M059J (cell line): ENCODE measurements at regions not wholly inside any gene's neighbourhood (a gene's known extent, or its start where the extent isn't known, plus 50 kb on each side); places are given as distances from the start of the nearest gene placed in this dataset.
"Not testable (repeated sequence)": the region's sequence is repeated elsewhere in the genome, so short reads cannot be mapped to it uniquely, and the experiment has no call there.

Experiments used
- DNase-seq: peaks from one replicate; pipeline ENCODE4 v3.0.0-alpha.2; 2012; ENCODE audit warnings: low read depth

DNA sequence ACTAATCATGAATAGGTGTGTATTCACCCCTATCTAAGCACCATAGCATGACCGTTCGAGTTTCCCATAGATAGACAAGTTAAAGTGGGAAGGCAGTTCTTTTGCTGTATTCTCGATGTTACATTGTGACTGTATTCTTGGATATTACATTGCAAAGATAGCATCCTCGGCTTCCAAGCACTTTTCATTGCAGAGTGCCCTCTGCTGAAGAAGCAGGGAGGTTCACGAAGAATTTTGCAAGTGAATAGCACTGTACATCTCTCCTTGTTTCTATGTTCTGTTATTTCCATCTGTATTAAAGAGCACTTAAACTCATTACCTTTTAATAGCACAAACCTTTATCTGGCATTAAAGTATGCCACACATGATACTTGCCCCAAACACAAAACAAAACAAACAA lies 426.7 kb upstream of the ARX start:
- no peak for DNase-seq

DNA sequence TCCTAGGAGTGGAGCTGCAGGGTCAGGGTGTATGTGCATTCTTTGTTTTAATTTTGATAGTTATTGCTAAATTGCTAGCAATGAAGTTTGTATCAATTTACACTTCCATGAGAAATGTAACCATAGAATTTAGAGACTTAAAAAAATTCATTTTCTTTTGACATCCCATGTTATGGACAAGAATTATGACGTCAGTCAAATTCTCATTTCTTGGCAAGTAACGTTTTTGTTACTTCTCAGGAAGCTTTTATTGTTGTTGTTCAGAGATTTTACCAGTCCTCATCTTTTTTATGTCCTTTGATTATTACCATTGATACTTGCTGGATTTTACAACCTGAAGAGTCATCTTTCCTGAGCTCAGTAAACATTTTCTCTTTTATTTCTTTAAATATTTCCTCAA lies 417.5 kb upstream of the ARX start:
- no peak for DNase-seq

DNA sequence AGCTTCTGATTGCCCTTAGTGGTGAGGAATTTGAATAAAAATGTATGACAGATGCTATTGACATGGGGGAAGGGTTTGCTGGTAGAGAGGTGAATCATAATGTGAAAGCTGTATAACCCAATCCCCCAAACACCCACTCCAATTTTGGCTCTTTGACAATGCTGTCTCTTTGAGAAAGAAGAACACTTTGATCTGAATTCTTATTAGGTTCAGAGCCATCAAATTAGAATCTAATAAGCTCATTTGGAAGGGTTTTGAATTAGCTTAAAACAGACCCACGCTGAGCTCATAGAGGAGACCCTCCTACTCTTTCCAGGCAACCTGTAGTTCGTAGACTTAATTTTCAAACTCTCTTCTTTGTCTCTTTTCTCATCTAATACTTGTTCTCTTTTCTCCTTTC lies 416.6 kb upstream of the ARX start:
- DNase-seq, result no peak

DNA sequence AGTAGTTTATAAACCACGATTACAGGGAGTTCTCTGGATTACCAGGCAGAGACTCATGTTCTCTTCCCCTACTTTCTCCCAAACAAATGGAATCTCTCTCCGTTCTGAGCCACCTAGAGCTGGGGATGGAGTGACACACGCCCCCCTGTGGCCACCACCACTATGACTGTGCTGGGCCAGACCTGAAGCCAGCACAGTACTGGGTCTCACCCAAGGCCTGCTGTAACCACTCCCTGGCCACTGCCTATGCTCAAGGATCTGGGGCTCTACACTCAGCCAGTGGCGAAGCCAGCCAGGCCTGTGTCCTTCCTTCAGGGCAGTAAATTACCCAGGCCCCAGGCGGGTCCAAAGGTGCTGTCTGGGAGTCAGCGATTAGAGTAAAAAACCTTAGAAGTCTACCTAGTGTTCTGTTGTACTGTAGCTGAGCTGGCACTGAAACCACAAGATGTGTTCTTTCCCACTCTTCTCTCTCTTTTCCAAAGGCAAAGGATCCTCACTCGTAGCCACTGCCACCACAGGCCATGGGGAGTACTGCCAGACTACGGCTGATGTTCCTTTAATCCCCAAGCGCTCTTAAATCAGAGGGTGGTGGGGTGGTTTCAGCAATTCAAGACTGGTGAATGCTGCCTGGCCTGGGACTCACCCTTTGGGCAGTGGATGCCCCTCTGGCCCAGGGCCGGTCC lies 412.2 kb upstream of the ARX start:
- no peak for DNase-seq

DNA sequence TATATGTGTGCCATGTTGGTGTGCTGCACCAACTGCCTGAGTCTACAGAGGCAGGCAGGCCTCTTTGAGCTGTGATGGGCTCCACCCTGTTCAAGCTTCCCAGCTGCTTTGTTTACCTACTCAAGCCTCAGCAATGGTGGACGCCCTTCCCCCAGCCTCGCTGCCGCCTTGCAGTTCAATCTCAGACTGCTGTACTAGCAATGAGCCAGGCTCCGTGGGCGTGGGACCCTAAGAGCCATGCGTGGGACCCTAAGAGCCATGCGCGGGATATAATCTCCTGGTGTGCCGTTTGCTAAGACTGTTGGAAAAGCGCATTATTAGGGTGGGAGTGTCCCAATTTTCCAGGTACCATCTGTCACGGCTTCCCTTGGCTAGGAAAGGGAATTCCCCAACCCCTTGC lies 388.4 kb upstream of the ARX start:
- DNase-seq, result not testable (repeated sequence)

DNA sequence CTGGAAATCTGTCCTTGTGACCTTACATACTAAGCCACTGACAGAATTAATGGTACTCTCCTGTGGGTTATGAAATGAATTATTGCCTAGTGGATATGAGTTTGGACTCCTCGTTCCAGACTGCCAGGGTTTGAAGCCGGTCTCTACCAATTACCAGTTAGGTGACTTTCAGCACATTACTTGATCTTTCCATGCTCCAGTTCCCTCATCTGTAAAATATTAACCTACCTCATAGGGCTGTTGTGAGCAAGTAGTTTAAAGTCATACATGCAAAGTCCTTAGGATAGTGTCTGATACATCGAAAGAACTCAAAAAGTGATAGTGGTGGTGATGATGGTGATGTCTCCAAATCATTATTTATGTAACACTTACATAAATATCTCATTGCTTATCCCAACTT lies 373.5 kb upstream of the ARX start:
- DNase-seq, result no peak

DNA sequence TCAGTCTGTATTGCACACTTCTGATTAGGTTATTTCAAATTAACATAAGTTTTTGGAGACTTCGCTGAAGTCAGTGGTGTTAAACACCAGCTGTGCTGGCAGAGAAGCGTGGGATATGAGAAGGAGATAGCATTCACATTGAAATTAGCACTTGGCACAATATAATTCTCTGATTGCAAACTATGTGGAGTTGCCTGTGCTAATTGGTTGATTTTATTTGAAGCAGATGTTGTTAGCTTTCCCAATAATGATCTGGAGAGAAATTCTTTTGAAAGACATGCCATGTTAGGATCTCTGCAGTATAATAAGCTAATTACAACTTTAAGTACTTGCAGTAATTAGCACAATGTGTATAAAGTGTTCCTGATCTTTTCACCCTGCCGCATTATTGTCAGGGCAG lies 367.4 kb upstream of the ARX start:
- no peak for DNase-seq

DNA sequence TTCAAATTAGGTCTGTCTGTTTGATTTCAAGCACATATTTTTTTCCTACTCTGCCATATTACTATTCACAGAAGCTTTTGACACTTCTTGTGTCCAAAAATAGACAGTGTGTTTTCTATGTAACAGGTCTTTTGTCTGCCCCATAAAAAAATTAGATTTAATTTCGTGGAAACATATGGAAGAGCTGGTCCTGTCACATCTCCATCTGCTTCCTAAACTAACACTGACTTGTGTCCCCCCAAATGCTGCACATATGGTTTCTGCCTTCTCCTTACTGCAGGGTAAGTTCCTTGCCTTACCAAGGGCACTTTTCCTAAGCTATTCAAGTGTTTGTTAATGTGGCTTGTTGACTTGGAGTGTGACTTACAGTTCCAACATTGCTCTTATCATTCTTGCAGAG lies 340.7 kb upstream of the ARX start:
- DNase-seq, result no peak

DNA sequence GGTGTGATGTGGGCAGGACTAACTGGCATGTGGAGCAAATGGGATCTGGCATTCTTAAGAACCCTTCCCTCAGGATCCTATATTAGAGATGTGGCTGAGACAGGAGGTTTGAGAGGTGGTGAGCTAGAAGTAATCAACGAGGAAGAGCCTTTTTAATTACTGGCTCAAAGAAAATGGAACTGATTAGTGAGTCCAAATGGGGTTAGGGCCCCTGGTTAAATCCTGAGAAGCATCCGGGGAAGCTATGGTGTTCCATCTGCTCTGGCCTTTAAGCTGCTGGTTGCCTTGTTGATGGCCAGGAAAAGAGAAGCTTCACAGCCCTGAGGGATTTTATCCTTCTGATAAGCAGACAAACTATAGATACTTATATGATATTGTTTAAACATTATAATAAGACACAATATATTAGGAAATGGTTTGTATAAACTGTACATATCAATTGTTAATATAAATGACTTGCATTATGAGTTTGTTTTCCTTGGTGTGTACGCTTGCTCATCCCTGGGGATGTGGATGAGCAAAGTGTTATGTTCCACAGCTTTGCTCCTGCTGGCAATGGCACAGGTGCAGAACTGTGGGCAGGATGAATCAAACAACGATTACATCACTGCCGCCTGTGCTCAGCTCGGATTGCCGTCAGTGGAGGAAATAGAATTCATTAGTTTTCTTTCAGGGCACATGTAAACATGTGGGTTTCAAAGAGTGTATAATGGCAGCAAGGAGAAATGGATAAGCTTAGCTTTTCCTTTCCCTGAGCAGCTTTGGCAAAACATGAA lies 328.6 kb upstream of the ARX start:
- no peak for DNase-seq

DNA sequence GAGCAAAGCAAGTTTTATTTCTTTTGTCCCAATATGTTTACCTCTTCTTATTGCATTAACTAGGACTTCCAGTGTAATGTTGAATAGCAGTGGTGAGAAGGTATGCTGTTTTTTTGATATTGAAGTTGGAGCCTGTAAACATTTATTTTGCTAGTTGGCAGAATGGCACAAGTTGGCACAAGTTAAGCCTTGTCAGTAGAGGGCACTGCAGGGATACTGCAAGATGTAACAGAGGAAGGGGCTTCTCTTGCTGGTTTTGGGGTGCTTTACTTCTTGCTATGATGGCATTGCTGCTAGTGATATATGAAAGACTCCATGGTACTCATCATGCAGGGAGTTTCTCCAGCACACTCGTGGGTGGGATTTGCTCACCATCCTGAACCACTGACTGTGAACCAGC lies 327.3 kb upstream of the ARX start:
- no peak for DNase-seq

DNA sequence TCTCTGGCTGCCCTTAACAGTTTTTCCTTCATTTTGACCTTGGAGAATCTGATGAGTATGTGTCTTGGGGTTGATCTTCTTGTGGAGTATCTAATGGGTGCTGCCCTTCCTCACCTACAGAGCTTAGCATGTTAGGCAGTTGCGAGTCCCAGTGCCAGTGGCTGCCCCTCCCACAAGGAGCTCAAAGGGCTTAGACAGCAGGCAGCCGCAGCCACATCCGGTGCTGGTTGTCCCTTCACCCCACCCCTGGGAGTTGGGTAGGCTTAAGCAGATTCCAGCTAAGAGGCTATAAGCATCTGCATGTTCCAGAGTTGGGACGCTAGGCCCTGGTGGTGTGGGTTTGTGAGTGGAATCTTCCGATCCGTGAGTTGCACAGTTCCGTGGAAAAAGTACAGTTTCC lies 322.1 kb upstream of the ARX start:
- DNase-seq, result no peak

DNA sequence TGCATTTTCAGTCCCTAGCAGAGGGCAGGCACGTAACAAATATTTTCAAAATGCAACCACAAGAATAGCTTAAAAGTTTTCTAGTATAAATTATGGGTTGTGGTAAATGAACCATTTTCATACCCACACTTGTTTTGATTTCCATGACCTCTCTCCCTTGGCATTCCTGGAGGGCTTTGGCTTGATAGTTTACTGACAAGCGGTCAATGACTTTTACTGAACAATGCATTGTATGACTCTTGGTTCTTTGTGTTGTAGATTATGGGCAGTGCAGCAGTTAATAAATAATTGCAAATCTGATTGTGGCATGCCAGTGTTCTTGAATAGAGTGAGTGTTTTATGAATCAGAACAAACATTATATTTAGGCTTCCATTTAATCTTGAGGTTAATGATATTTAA lies 285.2 kb upstream of the ARX start:
- no peak for DNase-seq

DNA sequence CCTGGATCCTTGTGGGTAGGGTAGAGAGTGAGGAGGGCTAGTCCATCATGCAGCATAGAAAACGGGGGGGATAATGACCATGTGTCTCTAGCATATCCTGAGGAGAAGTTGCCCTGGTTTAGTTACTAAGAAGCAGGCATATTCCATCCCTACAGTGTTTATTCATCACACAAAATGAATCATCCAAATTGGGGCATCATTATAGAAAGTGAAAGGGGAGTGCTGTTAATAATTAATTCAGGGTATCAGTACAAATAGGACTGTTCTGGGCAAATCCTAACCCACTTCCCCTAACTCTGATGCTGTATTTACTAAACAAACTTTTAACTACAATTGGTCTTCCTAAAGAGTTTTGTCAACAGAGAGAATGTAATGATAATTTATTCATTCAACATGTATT lies 281.1 kb upstream of the ARX start:
- DNase-seq, result no peak

DNA sequence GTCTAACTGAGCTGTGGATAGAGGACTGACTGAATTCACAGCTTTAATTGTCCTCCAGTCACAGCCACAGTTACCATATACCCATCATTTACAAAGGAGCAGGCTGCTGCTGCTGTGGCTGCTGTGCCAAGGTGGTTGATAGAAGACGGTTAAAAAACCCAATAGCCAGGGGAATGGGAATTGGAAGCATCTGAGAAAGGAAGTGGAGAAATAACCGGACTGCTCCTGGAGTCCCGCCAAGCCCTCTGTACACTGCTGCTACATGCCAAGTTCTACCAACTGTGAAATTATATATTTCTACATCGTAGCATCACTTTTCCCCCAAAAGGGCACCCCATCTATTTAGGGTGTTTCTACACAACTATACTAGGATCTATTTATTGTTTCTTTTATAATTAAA lies 279.7 kb upstream of the ARX start:
- DNase-seq, result no peak

DNA sequence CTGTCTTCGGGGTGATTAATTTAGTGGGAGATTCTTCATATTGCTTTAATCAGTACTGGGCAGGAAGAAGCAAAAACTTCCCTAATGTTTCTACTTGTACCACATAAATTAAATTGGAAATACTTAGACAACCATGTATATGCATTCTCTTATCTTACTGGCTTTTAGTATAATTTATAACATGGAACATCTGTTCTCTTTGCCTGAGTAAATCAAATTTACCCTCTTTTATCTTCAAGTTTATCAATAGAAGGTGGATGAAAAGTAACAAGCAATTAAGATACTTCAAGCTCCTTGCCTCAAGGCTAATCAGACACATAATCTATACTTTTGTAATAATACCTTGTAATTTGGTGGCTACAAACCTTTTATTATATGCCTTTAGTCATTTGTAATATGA lies 274.4 kb upstream of the ARX start:
- no peak for DNase-seq

DNA sequence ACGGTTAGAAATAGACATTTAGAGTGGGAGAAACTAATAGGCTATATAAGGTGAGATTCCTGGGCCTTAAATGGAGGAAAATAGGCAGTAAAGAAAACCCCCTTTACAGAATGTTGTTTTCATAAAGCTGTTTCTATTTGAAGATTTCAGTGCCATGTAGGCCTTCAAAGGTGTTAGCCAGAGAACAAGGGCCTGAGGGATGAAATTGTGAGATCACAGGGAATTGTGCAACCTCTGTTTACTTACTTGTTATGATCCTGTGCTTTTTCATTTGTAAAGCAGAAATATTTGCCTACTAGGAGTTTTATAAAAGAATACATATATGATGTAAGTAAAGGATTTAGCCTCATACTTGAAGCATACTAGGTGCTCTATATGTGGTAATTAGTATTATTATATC lies 272.9 kb upstream of the ARX start:
- no peak for DNase-seq

DNA sequence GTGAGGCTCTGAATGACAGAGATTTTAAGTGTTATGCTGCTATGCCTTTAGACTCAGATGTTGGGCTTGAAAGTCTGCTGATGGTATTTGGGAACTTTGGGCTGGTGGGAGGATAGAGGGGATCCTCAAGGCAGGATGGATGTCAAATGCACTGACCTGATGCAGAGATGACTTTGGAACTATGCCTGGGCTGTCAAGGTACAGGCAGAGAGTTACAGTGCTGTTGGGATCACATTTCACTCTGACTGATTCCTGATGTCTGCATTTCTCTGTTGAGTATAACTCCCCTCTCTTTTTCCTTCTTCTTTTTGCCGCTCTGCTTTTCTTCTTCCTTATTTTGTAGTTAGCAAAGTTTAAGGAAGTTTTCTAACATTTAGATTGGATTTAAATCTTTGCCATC lies 271.8 kb upstream of the ARX start:
- no peak for DNase-seq

DNA sequence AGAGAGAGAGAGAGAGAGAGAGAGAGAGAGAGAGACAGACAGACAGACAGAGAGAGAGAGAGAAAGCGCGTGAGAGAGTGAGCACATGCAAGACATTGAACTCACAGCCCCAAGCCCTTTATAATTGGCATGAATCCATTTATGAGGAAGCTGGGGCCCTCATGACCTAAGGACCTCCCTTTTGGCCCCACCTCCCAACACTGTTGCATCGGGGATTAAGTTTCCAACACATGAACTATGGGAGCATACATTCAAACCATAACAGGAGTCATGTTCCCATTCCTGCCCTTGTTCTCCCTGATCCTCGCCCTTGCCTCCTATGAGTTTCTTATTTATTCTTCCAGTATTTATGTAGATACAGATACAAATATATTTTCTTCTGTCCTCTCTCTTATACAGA lies 269.8 kb upstream of the ARX start:
- DNase-seq, result no peak

DNA sequence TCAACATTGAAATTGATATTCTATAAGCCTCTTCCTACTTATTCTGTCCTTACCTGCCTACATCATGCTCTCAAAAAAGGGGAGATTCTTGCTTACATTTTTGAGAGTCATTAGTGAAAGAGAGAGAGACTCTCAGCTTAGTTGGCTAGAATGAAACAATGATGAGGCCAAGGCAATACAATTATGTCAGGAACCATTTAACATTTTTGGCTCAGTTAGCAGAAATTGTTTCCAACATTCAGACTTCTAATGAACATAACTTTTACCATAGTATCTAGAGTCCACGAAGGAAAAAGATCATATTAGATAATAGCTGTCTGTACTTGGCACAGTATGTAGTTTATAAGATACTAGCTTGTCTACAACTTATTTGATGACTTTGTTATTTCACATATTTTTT lies 263.7 kb upstream of the ARX start:
- no peak for DNase-seq

DNA sequence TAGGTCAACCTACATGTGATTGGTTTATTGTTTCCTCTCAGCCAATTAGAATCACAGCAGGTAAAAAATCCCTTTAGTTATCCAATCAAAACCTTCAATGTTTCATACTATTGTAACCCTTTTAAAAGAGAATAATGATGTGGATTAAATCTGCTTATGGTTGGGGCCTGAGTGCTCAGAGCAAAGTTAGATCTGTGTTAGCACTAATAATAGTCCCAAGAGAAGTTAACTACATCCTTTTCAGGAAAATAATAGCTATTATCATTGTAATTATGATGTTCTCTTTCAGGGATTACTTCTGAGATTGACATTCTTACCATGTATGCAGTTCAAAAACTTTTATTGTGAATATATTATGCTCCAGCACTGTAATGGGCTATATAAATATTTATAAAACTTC lies 262.6 kb upstream of the ARX start:
- no peak for DNase-seq

DNA sequence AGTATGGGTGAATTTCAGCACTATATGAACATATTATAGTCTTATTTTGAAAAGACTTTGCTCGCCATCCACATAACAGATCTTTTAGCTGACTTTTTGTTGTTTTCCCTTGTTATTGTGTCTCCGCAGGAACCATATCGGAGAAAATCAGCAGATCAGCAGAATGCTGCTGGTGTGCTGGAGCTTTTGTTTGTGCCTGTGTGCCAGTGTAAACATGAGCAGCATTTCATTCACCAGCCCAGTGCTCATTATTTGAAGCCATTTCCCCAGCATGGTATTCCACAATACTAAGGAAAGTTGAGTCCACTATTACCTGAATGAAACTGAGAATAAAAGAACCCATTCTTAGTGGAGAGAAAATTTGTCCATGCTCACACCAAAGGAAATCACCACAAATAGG lies 261.8 kb upstream of the ARX start:
- DNase-seq, result no peak

DNA sequence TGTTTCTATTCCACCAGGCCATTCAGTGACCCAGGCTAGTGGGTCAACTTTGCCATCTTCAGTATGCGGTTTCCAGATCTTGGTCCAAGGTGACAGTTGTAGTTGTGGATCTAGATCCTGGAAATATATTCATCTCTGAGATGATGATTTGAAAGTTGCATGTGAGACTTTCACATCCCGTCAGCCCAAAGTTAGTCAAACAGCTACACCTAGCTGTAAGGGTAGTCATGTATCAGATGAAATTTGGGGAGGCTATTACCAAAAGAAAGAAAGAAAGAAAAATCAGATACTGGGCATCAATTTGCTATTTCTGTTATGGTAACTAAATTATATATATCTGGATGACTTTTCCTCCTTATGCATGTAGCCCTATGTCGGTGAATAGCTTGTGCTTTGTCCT lies 259.4 kb upstream of the ARX start:
- DNase-seq, result no peak

DNA sequence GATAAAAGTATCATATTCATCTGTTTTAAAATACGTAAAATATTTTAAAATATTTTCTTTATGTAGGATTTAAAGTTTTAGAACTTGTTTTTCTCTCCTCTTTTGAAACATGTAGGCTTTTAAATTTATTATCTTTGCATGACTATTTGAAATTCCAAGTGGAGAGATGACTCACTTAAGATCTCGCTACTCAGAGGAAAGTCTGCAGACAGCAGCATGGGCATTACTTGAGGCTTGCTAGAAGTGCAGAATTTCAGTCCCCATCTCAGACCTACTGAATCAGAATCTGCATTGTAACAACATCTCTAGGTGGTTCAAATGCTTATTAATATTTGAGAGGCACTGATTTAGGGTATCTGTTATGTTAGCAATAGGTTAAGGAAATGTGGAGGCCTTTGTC lies 225.7 kb upstream of the ARX start:
- no peak for DNase-seq

DNA sequence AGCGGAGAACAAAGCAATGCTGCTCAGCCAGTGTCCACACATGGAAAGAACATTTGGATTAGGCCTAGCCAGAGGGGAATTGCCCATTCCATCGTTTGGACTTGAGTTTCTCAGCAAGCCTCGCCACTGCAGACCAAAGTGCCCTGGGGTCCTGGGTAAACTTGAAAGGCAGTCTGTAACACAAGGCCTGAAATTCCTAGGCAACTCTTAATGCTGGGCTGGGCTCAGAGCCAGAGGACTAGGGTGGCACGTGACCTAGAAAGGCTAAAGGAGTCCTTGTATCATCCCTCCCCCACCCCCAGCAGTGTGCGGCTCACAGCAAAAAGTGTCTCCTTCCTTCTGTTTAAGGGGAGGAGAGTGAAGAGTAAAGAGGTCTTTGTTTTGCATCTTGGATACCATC lies 210.4 kb upstream of the ARX start:
- DNase-seq, result no peak
